ENCODE measurements at regions not wholly inside any gene's neighbourhood (a gene's known extent, or its start where the extent isn't known, plus 50 kb on each side); places are given as distances from the start of the nearest gene placed in this dataset.

DNA sequence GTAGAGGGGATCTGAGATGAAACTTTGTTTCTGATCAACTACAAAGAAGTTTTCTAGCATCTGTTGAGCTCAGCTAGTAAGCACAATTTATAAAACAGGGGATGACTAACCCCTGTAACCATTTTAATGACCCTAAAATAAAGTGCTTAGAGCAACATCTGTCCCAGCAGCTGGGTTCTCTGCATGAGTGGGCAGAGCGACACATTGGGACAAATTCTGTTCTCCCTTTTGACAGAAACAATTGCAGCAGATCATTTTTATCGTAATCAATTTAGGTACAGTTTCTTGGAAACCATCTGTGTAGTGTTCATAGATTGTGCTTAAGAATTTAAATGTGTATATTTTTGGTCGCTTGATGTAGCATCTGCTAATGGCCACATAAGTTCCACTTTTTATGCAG, 678.0 kb downstream of the RNF144A start:
- TF ChIP-seq, protein P1, sequence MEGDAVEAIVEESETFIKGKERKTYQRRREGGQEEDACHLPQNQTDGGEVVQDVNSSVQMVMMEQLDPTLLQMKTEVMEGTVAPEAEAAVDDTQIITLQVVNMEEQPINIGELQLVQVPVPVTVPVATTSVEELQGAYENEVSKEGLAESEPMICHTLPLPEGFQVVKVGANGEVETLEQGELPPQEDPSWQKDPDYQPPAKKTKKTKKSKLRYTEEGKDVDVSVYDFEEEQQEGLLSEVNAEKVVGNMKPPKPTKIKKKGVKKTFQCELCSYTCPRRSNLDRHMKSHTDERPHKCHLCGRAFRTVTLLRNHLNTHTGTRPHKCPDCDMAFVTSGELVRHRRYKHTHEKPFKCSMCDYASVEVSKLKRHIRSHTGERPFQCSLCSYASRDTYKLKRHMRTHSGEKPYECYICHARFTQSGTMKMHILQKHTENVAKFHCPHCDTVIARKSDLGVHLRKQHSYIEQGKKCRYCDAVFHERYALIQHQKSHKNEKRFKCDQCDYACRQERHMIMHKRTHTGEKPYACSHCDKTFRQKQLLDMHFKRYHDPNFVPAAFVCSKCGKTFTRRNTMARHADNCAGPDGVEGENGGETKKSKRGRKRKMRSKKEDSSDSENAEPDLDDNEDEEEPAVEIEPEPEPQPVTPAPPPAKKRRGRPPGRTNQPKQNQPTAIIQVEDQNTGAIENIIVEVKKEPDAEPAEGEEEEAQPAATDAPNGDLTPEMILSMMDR (IDR thresholded peaks at IDR 0.05): no peak
- TF ChIP-seq POLR2A (IDR thresholded peaks at IDR 0.05): no peak
- no peak for DNase-seq
- Histone ChIP-seq H3K4me3 (no peak overlapping the region), H3K27ac (no peak overlapping the region), H3K36me3 (no peaks in the 10 kb centered on the region), H3K4me1 (no peaks in the 10 kb centered on the region), H3K27me3 (no peaks in the 10 kb centered on the region), H3K9me3 (no peaks in the 10 kb centered on the region)
- WGBS, 2 donors: 70 to 82% methylated on average over 3 of the region's 3 CpGs
- intact Hi-C loops (cut with DNase I): no loop called here

GRCh38 chr2:7598402-7598801, 681.2 kb downstream of the RNF144A start:
- intact Hi-C loops (cut with DNase I): no loop called here
- Histone ChIP-seq H3K27ac (no peak overlapping the region), H3K27me3 (no peaks in the 10 kb centered on the region), H3K9me3 (no peaks in the 10 kb centered on the region), H3K4me1 (no peaks in the 10 kb centered on the region), H3K4me3 (no peak overlapping the region), H3K36me3 (no peaks in the 10 kb centered on the region)
- TF ChIP-seq POLR2A (IDR thresholded peaks at IDR 0.05): no peak
- TF ChIP-seq, protein P1 (IDR thresholded peaks at IDR 0.05): no peak
- no peak for DNase-seq
- WGBS, 2 donors: 75 to 83% methylated on average over 3 of the region's 3 CpGs

DNA sequence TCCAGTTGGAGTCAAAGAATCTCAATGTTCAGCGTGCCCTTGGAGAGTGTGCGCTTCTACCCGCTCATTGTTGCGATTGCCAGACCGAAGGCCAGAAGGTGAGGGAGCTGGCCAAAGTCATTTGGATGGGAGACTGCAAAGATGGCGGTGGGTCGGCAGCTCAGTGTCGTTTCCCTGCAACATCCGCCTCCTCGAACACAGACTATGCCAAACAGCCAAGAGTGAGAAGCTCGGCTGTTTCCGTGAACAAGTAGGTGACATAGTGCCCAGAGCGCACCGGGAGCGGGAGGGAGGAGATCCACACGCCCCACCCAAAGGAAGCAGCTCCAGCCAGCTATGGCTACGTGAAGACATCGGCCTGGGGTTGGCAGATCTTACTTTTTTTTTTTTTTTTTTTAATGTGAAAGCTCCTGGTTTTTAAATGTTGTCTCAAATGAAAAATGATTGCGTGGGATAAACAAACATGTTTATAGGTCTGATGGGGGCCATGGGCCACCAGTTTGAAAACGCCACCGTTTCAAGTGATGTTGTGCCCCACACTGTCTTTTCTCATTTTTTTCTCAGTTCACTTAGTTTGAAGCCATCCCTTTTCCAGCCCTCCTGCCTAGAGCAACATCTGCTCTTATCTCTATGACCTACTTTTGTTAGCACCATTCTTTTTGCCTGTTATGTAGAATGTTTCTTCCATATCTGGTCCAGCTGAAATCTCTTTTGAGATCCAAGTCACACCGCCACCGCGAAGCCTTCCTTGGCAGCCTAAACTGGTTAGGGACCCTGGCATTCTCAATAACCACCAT, 682.4 kb downstream of the RNF144A start:
- WGBS, 2 donors: 88 to 91% methylated on average over 20 to 24 of the region's 24 CpGs
- no peak overlapping the region for H3K4me3 ChIP-seq
- no peaks in the 10 kb centered on the region for H3K27me3 ChIP-seq
- H3K27ac ChIP-seq: no peak overlapping the region
- no peaks in the 10 kb centered on the region for H3K4me1 ChIP-seq
- H3K9me3 ChIP-seq: no peaks in the 10 kb centered on the region
- H3K36me3 ChIP-seq: no peaks in the 10 kb centered on the region
- DNase-seq: no peak
- intact Hi-C loops (cut with DNase I): no loop called here
- TF ChIP-seq POLR2A (IDR thresholded peaks at IDR 0.05): no peak
- TF ChIP-seq, protein P1 (IDR thresholded peaks at IDR 0.05): no peak

DNA sequence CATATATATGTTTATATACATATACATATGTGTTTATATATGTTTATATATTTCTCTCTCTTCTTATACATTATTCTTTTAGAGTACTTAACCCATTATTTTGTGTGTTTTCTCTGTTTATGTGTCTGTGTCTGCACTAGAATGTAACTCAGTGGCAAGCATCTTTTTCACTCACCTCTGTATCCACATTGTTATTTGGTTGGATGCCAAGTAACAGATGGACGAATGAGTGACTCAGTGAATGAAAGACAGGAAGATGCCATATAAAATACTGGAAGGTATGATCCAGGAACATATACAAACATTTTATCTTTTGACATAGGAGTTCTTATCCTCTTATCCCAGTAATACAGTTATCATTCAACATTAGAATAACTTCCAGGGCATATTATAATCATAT, 684.8 kb downstream of the RNF144A start:
- no peaks in the 10 kb centered on the region for H3K9me3 ChIP-seq
- H3K36me3 ChIP-seq: no peaks in the 10 kb centered on the region
- 13 to 50% methylated on average over 1 of the region's 1 CpG for WGBS, 2 donors
- no peaks in the 10 kb centered on the region for H3K4me1 ChIP-seq
- intact Hi-C loops (cut with DNase I): no loop called here
- no peak overlapping the region for H3K4me3 ChIP-seq
- H3K27me3 ChIP-seq: no peaks in the 10 kb centered on the region
- no peak for DNase-seq
- TF ChIP-seq, protein P1 (IDR thresholded peaks at IDR 0.05): no peak
- no peak for TF ChIP-seq POLR2A (IDR thresholded peaks at IDR 0.05)
- H3K27ac ChIP-seq: no peak overlapping the region

DNA sequence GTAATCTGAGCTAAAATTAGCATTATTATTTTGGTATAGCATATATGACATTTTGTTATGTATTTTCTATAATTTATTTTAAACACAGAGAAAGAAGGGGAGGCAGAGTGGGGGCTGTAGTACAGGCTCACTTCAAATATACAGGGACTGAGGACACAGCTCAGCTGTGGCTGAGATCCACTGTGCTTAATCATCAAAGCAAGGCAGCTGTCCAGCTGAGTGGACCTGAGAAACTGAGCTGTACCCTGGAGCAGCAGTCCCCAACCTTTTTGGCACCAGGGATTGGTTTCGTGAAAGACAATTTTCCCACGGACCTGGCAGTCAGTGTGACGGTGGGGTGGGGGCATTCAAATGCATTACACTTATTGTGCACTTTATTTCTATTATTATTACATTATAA, 687.2 kb downstream of the RNF144A start:
- no peaks in the 10 kb centered on the region for H3K36me3 ChIP-seq
- H3K4me3 ChIP-seq: no peak overlapping the region
- H3K27ac ChIP-seq: no peak overlapping the region
- DNase-seq: no peak
- no peaks in the 10 kb centered on the region for H3K9me3 ChIP-seq
- WGBS, 2 donors: 85 to 87% methylated on average over 3 of the region's 3 CpGs
- H3K4me1 ChIP-seq: no peaks in the 10 kb centered on the region
- H3K27me3 ChIP-seq: no peaks in the 10 kb centered on the region
- intact Hi-C loops (cut with DNase I): no loop called here
- TF ChIP-seq, protein P1 (IDR thresholded peaks at IDR 0.05): no peak
- no peak for TF ChIP-seq POLR2A (IDR thresholded peaks at IDR 0.05)
